ENCODE measurements at regions not wholly inside any gene's neighbourhood (a gene's known extent, or its start where the extent isn't known, plus 50 kb on each side); places are given as distances from the start of the nearest gene placed in this dataset.

GRCh38 chr13:63699948-63700347 lies 2284.3 kb upstream of the PCDH20 start:
- DNase-seq: no peak

- DNase-seq: no peak
These were observed 2280.4 kb upstream of the PCDH20 start for GRCh38 chr13:63696055-63696454.

GRCh38 chr13:63693696-63694095 lies 2278.0 kb upstream of the PCDH20 start:
- no peak for DNase-seq

GRCh38 chr13:63691474-63691873 lies 2275.8 kb upstream of the PCDH20 start:
- no peak for DNase-seq

GRCh38 chr13:63690672-63691071 lies 2275.0 kb upstream of the PCDH20 start:
- DNase-seq: no peak

GRCh38 chr13:63684822-63685221 lies 2269.2 kb upstream of the PCDH20 start:
- DNase-seq: no peak

GRCh38 chr13:63680704-63681103 lies 2265.1 kb upstream of the PCDH20 start:
- no peak for DNase-seq

GRCh38 chr13:63671296-63671695 lies 2255.6 kb upstream of the PCDH20 start:
- no peak for DNase-seq

GRCh38 chr13:63651394-63651793 lies 2235.7 kb upstream of the PCDH20 start:
- no peak for DNase-seq

- no peak for DNase-seq
These were observed 2227.9 kb upstream of the PCDH20 start for GRCh38 chr13:63643543-63643942.

- DNase-seq: no peak
These were observed 2220.8 kb upstream of the PCDH20 start for GRCh38 chr13:63636316-63636993.

GRCh38 chr13:63632321-63632720 lies 2216.7 kb upstream of the PCDH20 start:
- no peak for DNase-seq

GRCh38 chr13:63631006-63631405 lies 2215.4 kb upstream of the PCDH20 start:
- no peak for DNase-seq

GRCh38 chr13:63629591-63629990 lies 2213.9 kb upstream of the PCDH20 start:
- DNase-seq: no peak

- DNase-seq: no peak
These were observed 2212.7 kb upstream of the PCDH20 start for GRCh38 chr13:63628310-63628709.

GRCh38 chr13:63625869-63626268 lies 2210.2 kb upstream of the PCDH20 start:
- no peak for DNase-seq

- DNase-seq: no peak
These were observed 2199.4 kb upstream of the PCDH20 start for GRCh38 chr13:63614874-63615612.

- no peak for DNase-seq
These were observed 2191.5 kb upstream of the PCDH20 start for GRCh38 chr13:63607153-63607552.

- no peak for DNase-seq
These were observed 2190.3 kb upstream of the PCDH20 start for GRCh38 chr13:63605962-63606361.

GRCh38 chr13:63605403-63605802 lies 2189.8 kb upstream of the PCDH20 start:
- no peak for DNase-seq

- no peak for DNase-seq
These were observed 2180.2 kb upstream of the PCDH20 start for GRCh38 chr13:63595811-63596210.

- DNase-seq: no peak
These were observed 2170.8 kb upstream of the PCDH20 start for GRCh38 chr13:63586467-63586866.

- DNase-seq: no peak
These were observed 2163.1 kb upstream of the PCDH20 start for GRCh38 chr13:63578796-63579195.

- DNase-seq: no peak
These were observed 2151.4 kb upstream of the PCDH20 start for GRCh38 chr13:63567031-63567430.

GRCh38 chr13:63554157-63554556 lies 2138.5 kb upstream of the PCDH20 start:
- no peak for DNase-seq
